SJSA1 (cell line): ENCODE measurements at regions not wholly inside any gene's neighbourhood (a gene's known extent, or its start where the extent isn't known, plus 50 kb on each side); places are given as distances from the start of the nearest gene placed in this dataset.
"Not testable (repeated sequence)": the region's sequence is repeated elsewhere in the genome, so short reads cannot be mapped to it uniquely, and the experiment has no call there.

ENCODE experiments used
- DNase-seq, 2 experiments: peaks; one replicate each; pipeline ENCODE4 v3.0.0-alpha.2; 2015 to 2020; ENCODE audit warnings: low spot score in 2 of 2, low read depth in 1 of 2
- H3K27ac ChIP-seq: fragments of 250-450 bp; sonication (Bioruptor Pico); 2 replicates; pipeline ENCODE4 v1.5.1; 2020; ENCODE audit warnings: mild to moderate bottlenecking, moderate library complexity
- H3K27me3 ChIP-seq: fragments of 250-450 bp; sonication (Bioruptor Pico); replicated peaks from 2 replicates; pipeline ENCODE4 v1.5.1; 2020; ENCODE audit warnings: mild to moderate bottlenecking, moderate library complexity
- H3K36me3 ChIP-seq: fragments of 250-450 bp; sonication (Bioruptor Pico); 2 replicates; pipeline ENCODE4 v1.5.1; 2020; ENCODE audit warnings: mild to moderate bottlenecking
- H3K4me1 ChIP-seq: fragments of 250-450 bp; sonication (Bioruptor Pico); replicated peaks from 2 replicates; pipeline ENCODE4 v1.6.1; 2021; ENCODE audit warnings: mild to moderate bottlenecking
- H3K4me3 ChIP-seq: fragments of 250-450 bp; sonication (Bioruptor Pico); 2 replicates; pipeline ENCODE4 v1.5.1; 2020; ENCODE audit warnings: mild to moderate bottlenecking
- H3K9me3 ChIP-seq: fragments of 250-450 bp; sonication (Bioruptor Pico); replicated peaks from 2 replicates; pipeline ENCODE4 v1.5.1; 2020; ENCODE audit warnings: mild to moderate bottlenecking

- Histone ChIP-seq H3K9me3 (no peaks in the 10 kb centered on the region), H3K4me1 (no peaks in the 10 kb centered on the region), H3K27ac (no peak overlapping the region), H3K4me3 (no peak overlapping the region), H3K36me3 (no peaks in the 10 kb centered on the region), H3K27me3 (no peaks in the 10 kb centered on the region)
- DNase-seq: no peak
Observed at GRCh38 chr2:38494394-38494793, 108.3 kb downstream of the HNRNPLL start.

DNA sequence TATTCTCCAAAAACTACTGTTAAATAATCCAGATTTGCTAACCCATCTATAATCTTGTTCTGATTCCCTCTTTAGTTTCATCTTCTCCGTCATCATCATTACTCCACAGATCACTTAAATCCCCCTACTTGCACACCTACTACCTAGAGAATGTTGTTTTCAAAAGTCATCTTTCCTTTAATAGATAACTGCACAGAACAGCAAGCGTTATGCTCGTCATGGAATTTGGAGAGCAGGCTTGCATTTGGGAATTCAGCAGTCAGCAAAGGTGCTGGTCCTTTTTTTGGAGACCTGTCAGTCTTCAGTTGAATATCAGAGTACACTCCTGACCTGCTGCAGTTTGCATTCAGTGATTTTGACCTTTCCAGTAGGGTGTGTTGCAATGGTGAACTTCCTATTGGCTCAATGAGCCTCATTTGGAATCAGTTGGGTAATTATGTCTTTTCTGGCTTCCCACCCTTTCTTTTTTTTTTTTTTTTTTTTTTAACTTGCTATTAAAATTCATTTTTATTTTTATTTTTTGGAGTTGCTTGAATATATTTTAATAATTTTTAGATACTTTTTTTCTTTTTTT, 110.6 kb downstream of the HNRNPLL start:
- Histone ChIP-seq H3K36me3 (no peaks in the 10 kb centered on the region), H3K9me3 (no peaks in the 10 kb centered on the region), H3K27ac (no peak overlapping the region), H3K4me1 (no peaks in the 10 kb centered on the region), H3K4me3 (no peak overlapping the region), H3K27me3 (no peaks in the 10 kb centered on the region)
- DNase-seq: no peak

DNA sequence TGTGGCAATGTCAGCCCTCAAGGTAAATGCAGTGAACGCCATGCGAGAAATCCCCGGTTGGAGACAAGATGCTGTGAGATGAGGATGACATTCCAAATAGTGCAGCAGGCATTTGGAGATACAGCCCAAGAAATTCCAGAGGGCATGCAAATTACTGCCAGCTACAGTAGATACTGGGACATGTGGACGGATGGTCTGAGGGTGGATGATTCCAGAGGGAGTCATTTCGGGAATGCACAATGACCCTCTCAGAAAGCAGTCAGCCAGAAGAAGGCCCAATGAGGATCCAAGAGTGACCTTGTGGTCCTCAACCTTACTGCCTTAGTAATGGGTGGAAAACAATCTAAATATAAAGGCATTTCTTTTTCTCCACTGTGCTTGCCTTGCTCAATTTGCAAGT, 111.3 kb downstream of the HNRNPLL start:
- Histone ChIP-seq H3K4me1 (no peaks in the 10 kb centered on the region), H3K9me3 (no peaks in the 10 kb centered on the region), H3K27me3 (no peaks in the 10 kb centered on the region), H3K36me3 (no peaks in the 10 kb centered on the region), H3K4me3 (no peak overlapping the region), H3K27ac (no peak overlapping the region)
- DNase-seq: no peak

DNA sequence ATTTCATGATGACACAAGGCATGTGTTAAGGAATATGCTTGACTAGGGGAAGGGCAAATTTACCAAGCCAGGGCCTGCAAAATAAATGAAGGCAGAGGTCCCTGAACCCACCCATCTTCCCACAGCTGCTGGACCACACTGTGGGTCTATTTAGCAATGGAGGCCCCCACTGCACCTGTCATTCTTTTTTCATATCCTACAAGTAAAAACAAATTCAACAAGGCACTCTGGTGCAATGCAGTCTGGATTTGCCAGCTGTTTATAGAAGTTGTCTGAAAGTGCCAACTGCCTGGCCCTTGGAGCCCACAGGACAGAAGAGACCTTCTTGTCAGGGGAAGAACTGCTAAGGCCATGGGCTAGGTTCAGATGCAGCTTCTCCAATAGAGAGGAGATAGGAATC, 112.8 kb upstream of the ATL2 start:
- no peaks in the 10 kb centered on the region for H3K27me3 ChIP-seq
- no peaks in the 10 kb centered on the region for H3K9me3 ChIP-seq
- H3K27ac ChIP-seq: no peak overlapping the region
- no peak for DNase-seq
- no peaks in the 10 kb centered on the region for H3K36me3 ChIP-seq
- H3K4me3 ChIP-seq: no peak overlapping the region
- no peaks in the 10 kb centered on the region for H3K4me1 ChIP-seq

DNA sequence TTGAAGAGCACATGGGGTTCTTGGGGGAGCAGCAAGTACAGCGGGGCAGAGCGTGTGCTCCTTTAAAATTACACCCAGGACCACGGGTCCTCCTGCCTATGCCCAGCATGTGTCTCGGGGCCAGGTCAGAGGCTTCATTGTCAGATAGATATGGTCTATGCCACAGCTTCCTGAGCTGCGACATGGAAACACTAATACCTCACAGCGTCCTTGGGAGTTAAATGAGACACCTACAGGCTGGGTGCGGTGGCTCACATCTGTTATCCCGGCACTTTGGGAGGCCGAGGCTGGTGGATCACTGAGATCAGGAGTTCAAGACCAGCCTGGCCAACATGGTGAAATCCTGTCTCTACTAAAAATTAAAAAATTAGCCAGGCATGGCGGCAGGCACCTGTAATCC, 110.8 kb upstream of the ATL2 start:
- Histone ChIP-seq H3K27ac (no peak overlapping the region), H3K27me3 (no peaks in the 10 kb centered on the region), H3K9me3 (no peaks in the 10 kb centered on the region), H3K36me3 (no peaks in the 10 kb centered on the region), H3K4me1 (no peaks in the 10 kb centered on the region), H3K4me3 (no peak overlapping the region)
- no peak for DNase-seq

DNA sequence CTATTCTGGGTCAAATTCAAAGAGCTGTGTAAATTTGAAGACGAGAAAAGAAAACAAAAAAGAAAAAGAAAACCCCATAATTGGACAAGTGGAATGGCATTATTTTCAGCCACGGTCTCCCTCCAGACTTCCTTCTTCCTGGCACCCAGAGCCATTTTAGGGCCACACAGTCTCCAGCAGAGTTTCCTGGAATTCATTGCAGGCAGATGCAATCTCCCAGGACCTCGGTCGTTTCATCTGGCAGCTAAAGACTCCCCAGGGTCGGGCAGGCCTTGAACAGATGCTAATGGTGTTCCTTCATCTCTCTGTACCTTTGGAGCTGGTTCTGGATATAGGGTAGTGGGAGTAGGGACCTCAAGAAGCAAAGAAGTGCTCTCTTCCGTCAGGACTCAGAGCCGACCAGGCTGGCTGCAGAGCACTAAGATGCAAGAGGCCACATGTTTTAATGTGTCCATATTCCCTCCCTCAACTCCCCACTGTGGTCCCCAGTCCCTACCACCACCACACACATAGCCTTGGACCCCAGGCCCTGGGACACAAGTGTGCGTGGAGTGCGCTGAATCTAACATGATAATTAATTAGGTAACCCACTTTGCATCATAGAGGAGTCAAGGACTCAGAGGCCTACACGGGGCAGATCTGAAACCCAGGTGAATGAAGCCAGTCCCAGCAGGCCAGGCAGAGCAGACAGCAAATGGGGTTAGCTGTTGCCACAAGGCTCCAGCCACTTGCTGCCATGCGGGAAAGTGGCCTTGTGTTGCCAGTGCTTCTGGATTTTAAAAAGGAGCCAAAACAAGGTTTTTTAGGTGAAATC, 109.3 kb upstream of the ATL2 start:
- no peaks in the 10 kb centered on the region for H3K9me3 ChIP-seq
- H3K4me3 ChIP-seq: no peak overlapping the region
- no peaks in the 10 kb centered on the region for H3K36me3 ChIP-seq
- DNase-seq: no peak
- H3K27me3 ChIP-seq: no peaks in the 10 kb centered on the region
- no peaks in the 10 kb centered on the region for H3K4me1 ChIP-seq
- no peak overlapping the region for H3K27ac ChIP-seq

GRCh38 chr2:38485734-38486133, 108.7 kb upstream of the ATL2 start:
- Histone ChIP-seq H3K4me1 (no peaks in the 10 kb centered on the region), H3K4me3 (no peak overlapping the region), H3K27me3 (no peaks in the 10 kb centered on the region), H3K27ac (no peak overlapping the region), H3K36me3 (no peaks in the 10 kb centered on the region), H3K9me3 (no peaks in the 10 kb centered on the region)
- DNase-seq: no peak

GRCh38 chr2:38484957-38485356, 107.9 kb upstream of the ATL2 start:
- Histone ChIP-seq H3K27ac (no peak overlapping the region), H3K4me1 (no peaks in the 10 kb centered on the region), H3K4me3 (no peak overlapping the region), H3K36me3 (no peaks in the 10 kb centered on the region), H3K27me3 (no peaks in the 10 kb centered on the region), H3K9me3 (no peaks in the 10 kb centered on the region)
- no peak for DNase-seq

GRCh38 chr2:38483776-38484501, 106.9 kb upstream of the ATL2 start:
- H3K9me3 ChIP-seq: no peaks in the 10 kb centered on the region
- no peak for DNase-seq
- no peak overlapping the region for H3K4me3 ChIP-seq
- H3K27me3 ChIP-seq: no peaks in the 10 kb centered on the region
- no peak overlapping the region for H3K27ac ChIP-seq
- no peaks in the 10 kb centered on the region for H3K4me1 ChIP-seq
- H3K36me3 ChIP-seq: no peaks in the 10 kb centered on the region

DNA sequence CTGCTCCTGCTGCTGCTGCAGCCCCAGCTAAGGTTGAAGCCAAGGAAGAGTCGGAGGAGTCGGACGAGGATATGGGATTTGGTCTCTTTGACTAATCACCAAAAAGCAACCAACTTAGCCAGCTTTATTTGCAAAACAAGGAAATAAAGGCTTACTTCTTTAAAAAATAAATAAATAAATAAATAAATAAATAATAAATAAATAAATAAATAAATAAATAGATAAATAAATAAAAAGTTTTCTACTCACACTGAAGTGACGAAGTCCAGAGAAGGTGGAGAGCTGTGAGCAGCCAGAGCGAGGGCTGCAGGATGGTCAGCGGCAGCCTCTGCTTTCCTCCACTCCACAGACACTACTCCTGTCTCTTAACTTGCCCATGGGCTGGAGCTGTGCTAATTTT, 105.6 kb upstream of the ATL2 start:
- DNase-seq, H3K36me3 ChIP-seq, H3K4me3 ChIP-seq, H3K9me3 ChIP-seq, H3K27ac ChIP-seq, H3K27me3 ChIP-seq, H3K4me1 ChIP-seq: not testable (repeated sequence)

- H3K4me3 ChIP-seq: no peak overlapping the region
- no peaks in the 10 kb centered on the region for H3K9me3 ChIP-seq
- no peaks in the 10 kb centered on the region for H3K36me3 ChIP-seq
- DNase-seq: no peak
- H3K27me3 ChIP-seq: no peaks in the 10 kb centered on the region
- no peak overlapping the region for H3K27ac ChIP-seq
- H3K4me1 ChIP-seq: no peaks in the 10 kb centered on the region
Observed at GRCh38 chr2:38480617-38481016, 103.5 kb upstream of the ATL2 start.

DNA sequence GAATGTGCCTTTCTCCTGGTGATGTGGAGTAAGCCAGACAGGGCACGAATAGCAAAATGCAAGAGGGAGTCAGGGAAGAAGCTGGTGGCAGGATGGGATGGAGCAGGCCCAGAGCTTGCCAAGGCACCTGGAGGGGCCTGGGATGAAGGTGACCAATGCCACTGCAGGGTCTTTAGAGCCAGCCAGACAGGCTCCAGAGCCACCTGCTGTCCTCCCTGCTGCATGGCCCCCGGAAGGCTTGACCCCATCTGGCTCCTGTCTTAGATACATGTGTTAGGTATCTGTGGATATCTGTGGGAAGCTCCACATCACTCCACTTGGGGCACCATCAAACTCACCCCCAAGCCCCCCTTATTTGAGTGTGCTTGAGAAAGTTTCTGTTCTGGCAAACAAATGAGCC, 99.9 kb upstream of the ATL2 start:
- no peak for DNase-seq
- no peaks in the 10 kb centered on the region for H3K27me3 ChIP-seq

DNA sequence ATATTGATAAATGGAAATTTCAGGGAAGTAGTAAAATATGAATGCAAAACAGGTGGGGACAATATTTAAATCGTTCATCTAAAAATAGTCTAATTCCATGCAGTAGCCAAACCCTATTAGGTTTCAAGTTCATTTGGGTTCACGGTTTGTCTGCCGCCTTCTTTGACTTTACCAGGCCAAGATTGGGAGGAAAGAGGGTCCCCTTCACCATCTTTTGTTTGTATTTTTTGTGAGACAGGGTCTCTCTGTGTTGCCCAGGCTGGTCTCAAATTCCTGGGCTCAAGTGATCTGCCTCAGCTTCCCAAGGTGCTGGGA, 98.5 kb upstream of the ATL2 start:
- Histone ChIP-seq H3K27ac (no peak overlapping the region), H3K27me3 (0 out of 2 replicates have a peak, but pooled peaks cover 2% of the 10 kb centered on the region), H3K4me1 (no peaks in the 10 kb centered on the region), H3K36me3 (no peaks in the 10 kb centered on the region), H3K4me3 (no peak overlapping the region), H3K9me3 (peaks cover 3% of the 10 kb centered on the region; the same call in 1 of the 2 replicates)
- no peak for DNase-seq

More for the DNA sequence above, 99.9 kb upstream of the ATL2 start:
- Histone ChIP-seq H3K36me3 (no peaks in the 10 kb centered on the region), H3K4me3 (no peak overlapping the region), H3K27ac (no peak overlapping the region), H3K9me3 (peaks cover under 1% of the 10 kb centered on the region; the same call in 1 of the 2 replicates), H3K4me1 (no peaks in the 10 kb centered on the region)
